ENCODE measurements at regions not wholly inside any gene's neighbourhood (a gene's known extent, or its start where the extent isn't known, plus 50 kb on each side); places are given as distances from the start of the nearest gene placed in this dataset.

- Histone ChIP-seq H3K4ac (ENCODE audit: low read depth, low read length) (no peak overlapping the region), H2AK5ac (ENCODE audit: insufficient read length, low read length) (no peak overlapping the region), H3K27me3 (ENCODE audit: insufficient read depth, low read length) (no peaks in the 10 kb centered on the region), H2BK12ac (ENCODE audit: insufficient read length, low read depth, low read length) (no peak overlapping the region), H3T11ph (ENCODE audit: low read length) (no peak overlapping the region), H3K9ac (ENCODE audit: extremely low read depth, insufficient read length, low read length) (no peak overlapping the region), H2BK5ac (ENCODE audit: insufficient read length, low read length) (no peak overlapping the region), H2BK15ac (ENCODE audit: low read depth, low read length) (no peak overlapping the region), H2AFZ (ENCODE audit: low read length) (no peak overlapping the region), H4K5ac (ENCODE audit: insufficient read length, low read depth, low read length) (no peak overlapping the region), H3K56ac (ENCODE audit: insufficient read length, low read depth, low read length) (no peak overlapping the region), H3K14ac (ENCODE audit: insufficient read depth, low read length) (no peak overlapping the region), H4K20me1 (ENCODE audit: control insufficient read depth, insufficient read depth, insufficient read length) (no peaks in the 10 kb centered on the region), H3K4me2 (ENCODE audit: insufficient read depth, insufficient read length, low read length) (no peak overlapping the region), H3K23me2 (ENCODE audit: insufficient read length, low read depth, low read length, poor library complexity, severe bottlenecking) (no peaks in the 10 kb centered on the region), H4K8ac (replicated peaks; ENCODE audit: insufficient read length, low read depth, low read length) (no peak overlapping the region), H3K27ac (ENCODE audit: insufficient read length, low read depth, low read length) (no peak overlapping the region), H3K4me1 (ENCODE audit: insufficient read depth, low read length) (no peaks in the 10 kb centered on the region), H3K79me1 (ENCODE audit: insufficient read depth, low read depth, low read length, poor library complexity, severe bottlenecking) (no peaks in the 10 kb centered on the region), H3K9me3 (ENCODE audit: control insufficient read depth, low read depth, low read length) (no peaks in the 10 kb centered on the region), H3K79me2 (ENCODE audit: insufficient read depth, low read length) (no peaks in the 10 kb centered on the region), H3K18ac (ENCODE audit: insufficient read length, low read depth, low read length) (no peak overlapping the region), H3K23ac (ENCODE audit: insufficient read length, low read depth, low read length) (no peak overlapping the region), H2BK120ac (ENCODE audit: low read depth, low read length, poor library complexity, severe bottlenecking) (no peak overlapping the region), H4K91ac (ENCODE audit: insufficient read length, low read depth, low read length) (no peak overlapping the region), H2BK20ac (ENCODE audit: low read depth, low read length, poor library complexity, severe bottlenecking) (no peak overlapping the region)
- TF ChIP-seq CTCF (conservative IDR thresholded peaks at IDR 0.05): no peak
- DNase-seq: no peak
- Mint-ChIP-seq H3K27me3 (ENCODE audit: low read depth) (no peaks in the 10 kb centered on the region; the same call in 1 of the 2 replicates), H3K9me3 (no peaks in the 10 kb centered on the region), H3K4me1 (peaks cover 5 to 9% of the 10 kb centered on the region in 2 experiments), H3K36me3 (ENCODE audit: insufficient read depth in 1 of 3, low read depth in 3 of 3) (no peaks in the 10 kb centered on the region), H3K4me3 (no peak overlapping the region), H3K27ac (no peak overlapping the region)
- WGBS (ENCODE audit: extremely low coverage, insufficient read length, low lambda C conversion rate): no CpG with 5 or more reads among the region's 3 CpGs
These were observed 55.3 kb upstream of the AMN1 start for GRCh38 chr12:31783996-31784645.
